ENCODE measurements at regions not wholly inside any gene's neighbourhood (a gene's known extent, or its start where the extent isn't known, plus 50 kb on each side); places are given as distances from the start of the nearest gene placed in this dataset.
"Not testable (repeated sequence)": the region's sequence is repeated elsewhere in the genome, so short reads cannot be mapped to it uniquely, and the experiment has no call there.

- not testable (repeated sequence) for DNase-seq (ENCODE audit: low read depth in 2 of 2)
Observed at GRCh38 chr4:181843797-181844196, 399.4 kb upstream of the TENM3 start.

GRCh38 chr4:181845617-181846016, 397.6 kb upstream of the TENM3 start:
- no peak for DNase-seq (ENCODE audit: low read depth in 2 of 2)

- DNase-seq (ENCODE audit: low read depth in 2 of 2), result no peak
Observed at GRCh38 chr4:181846934-181847333, 396.3 kb upstream of the TENM3 start.

- no peak for DNase-seq (ENCODE audit: low read depth in 2 of 2)
Observed at GRCh38 chr4:181848357-181848756, 394.8 kb upstream of the TENM3 start.

GRCh38 chr4:181849472-181849871, 393.7 kb upstream of the TENM3 start:
- DNase-seq (ENCODE audit: low read depth in 2 of 2), result no peak

GRCh38 chr4:181853881-181854511, 389.2 kb upstream of the TENM3 start:
- no peak for DNase-seq (ENCODE audit: low read depth in 2 of 2)

GRCh38 chr4:181855307-181855706, 387.9 kb upstream of the TENM3 start:
- DNase-seq (ENCODE audit: low read depth in 2 of 2), result no peak

GRCh38 chr4:181857471-181857870, 385.7 kb upstream of the TENM3 start:
- not testable (repeated sequence) for DNase-seq (ENCODE audit: low read depth in 2 of 2)

- no peak for DNase-seq (ENCODE audit: low read depth in 2 of 2)
Observed at GRCh38 chr4:181858741-181859140, 384.5 kb upstream of the TENM3 start.

- no peak for DNase-seq (ENCODE audit: low read depth in 2 of 2)
Observed at GRCh38 chr4:181859439-181859838, 383.8 kb upstream of the TENM3 start.

GRCh38 chr4:181860157-181860556, 383.0 kb upstream of the TENM3 start:
- no peak for DNase-seq (ENCODE audit: low read depth in 2 of 2)

GRCh38 chr4:181860668-181861067, 382.5 kb upstream of the TENM3 start:
- no peak for DNase-seq (ENCODE audit: low read depth in 2 of 2)

- no peak for DNase-seq (ENCODE audit: low read depth in 2 of 2)
Observed at GRCh38 chr4:181863856-181864255, 379.3 kb upstream of the TENM3 start.

GRCh38 chr4:181870326-181870725, 372.9 kb upstream of the TENM3 start:
- no peak for DNase-seq (ENCODE audit: low read depth in 2 of 2)

GRCh38 chr4:181874602-181875001, 368.6 kb upstream of the TENM3 start:
- DNase-seq (ENCODE audit: low read depth in 2 of 2), result no peak

- no peak for DNase-seq (ENCODE audit: low read depth in 2 of 2)
Observed at GRCh38 chr4:181877329-181877848, 365.8 kb upstream of the TENM3 start.

GRCh38 chr4:181890031-181890430, 353.2 kb upstream of the TENM3 start:
- DNase-seq (ENCODE audit: low read depth in 2 of 2), result no peak

GRCh38 chr4:181890911-181891310, 352.3 kb upstream of the TENM3 start:
- no peak for DNase-seq (ENCODE audit: low read depth in 2 of 2)

GRCh38 chr4:181896614-181897013, 346.6 kb upstream of the TENM3 start:
- DNase-seq (ENCODE audit: low read depth in 2 of 2), result no peak

- DNase-seq (ENCODE audit: low read depth in 2 of 2), result no peak
Observed at GRCh38 chr4:181897935-181898334, 345.3 kb upstream of the TENM3 start.

- not testable (repeated sequence) for DNase-seq (ENCODE audit: low read depth in 2 of 2)
Observed at GRCh38 chr4:181902404-181902803, 340.8 kb upstream of the TENM3 start.

- no peak for DNase-seq (ENCODE audit: low read depth in 2 of 2)
Observed at GRCh38 chr4:181905708-181906107, 337.5 kb upstream of the TENM3 start.

- no peak for DNase-seq (ENCODE audit: low read depth in 2 of 2)
Observed at GRCh38 chr4:181908168-181908567, 335.0 kb upstream of the TENM3 start.

- DNase-seq (ENCODE audit: low read depth in 2 of 2), result no peak
Observed at GRCh38 chr4:181909368-181909767, 333.8 kb upstream of the TENM3 start.
